Mucosa of gallbladder (tissue), 1 donor: ENCODE measurements at regions not wholly inside any gene's neighbourhood (a gene's known extent, or its start where the extent isn't known, plus 50 kb on each side); places are given as distances from the start of the nearest gene placed in this dataset.
"Not testable (repeated sequence)": the region's sequence is repeated elsewhere in the genome, so short reads cannot be mapped to it uniquely, and the experiment has no call there.

Experiments used
- DNase-seq: peaks from one replicate; pipeline ENCODE4 v3.0.0-alpha.2; 2020; ENCODE audit warnings: low spot score
- donor health status: DM: no; HTN: no; CAD: no.

- DNase-seq = no peak
Measured at GRCh38 chr4:120636120-120636630, 286.4 kb downstream of the PRDM5 start.

DNA sequence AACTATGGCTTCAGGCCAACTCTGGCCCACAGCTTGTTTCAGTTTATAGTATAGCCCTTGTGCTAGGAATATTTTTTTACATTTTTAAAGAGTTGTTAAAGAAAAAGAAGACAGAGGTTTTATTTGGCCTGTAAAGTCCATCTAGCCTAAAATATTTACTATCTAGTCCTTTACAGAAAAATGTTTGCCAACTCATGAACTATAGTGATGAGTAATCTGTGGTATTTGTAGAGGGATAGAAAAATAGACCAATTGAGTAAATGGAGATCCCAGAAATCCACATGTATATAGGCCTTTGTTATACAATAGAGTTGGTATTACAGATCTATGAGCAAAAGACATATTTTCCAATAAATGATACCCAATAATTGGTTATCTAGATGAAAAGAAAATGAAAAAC, 288.7 kb downstream of the PRDM5 start:
- no peak for DNase-seq

GRCh38 chr4:120630427-120630826, 292.1 kb downstream of the PRDM5 start:
- DNase-seq = no peak

- no peak for DNase-seq
Measured at GRCh38 chr4:120629546-120630108, 292.9 kb downstream of the PRDM5 start.

DNA sequence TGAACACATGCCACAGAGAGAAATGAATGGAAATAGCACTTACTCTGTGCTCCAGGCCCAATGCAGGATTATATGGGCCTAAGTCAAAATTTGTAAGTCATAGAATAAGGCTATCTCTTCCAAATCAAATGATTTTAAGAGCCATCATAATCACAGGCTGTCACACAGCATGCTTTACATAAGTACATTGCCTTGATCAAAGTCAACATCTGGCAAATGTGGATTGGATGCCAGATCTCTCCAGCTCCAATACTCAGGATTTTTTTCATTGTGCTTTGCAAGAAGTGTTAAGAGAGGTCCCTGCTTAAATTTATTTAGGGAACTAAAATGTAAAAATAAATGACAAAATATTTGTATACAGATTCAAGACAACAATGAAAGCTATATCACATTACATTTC, 299.9 kb downstream of the PRDM5 start:
- no peak for DNase-seq

DNA sequence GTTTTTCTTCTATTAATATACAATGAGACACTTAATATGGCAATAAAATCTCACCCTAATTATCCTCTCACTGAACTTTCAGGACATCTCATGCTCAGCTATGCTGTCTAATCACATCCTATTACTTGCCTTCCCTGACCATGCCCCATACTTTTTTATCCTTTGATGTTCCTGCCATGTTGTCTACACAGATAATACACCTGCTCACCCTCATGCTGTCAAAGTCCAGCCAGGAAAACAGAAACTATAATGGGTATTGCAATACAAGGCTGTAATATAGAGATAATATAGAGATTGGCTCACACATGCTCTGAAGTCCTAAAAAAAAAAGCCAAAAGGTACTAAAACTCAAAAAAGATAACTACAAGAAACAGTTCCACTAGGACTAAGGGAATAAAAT, 305.4 kb downstream of the PRDM5 start:
- no peak for DNase-seq

DNA sequence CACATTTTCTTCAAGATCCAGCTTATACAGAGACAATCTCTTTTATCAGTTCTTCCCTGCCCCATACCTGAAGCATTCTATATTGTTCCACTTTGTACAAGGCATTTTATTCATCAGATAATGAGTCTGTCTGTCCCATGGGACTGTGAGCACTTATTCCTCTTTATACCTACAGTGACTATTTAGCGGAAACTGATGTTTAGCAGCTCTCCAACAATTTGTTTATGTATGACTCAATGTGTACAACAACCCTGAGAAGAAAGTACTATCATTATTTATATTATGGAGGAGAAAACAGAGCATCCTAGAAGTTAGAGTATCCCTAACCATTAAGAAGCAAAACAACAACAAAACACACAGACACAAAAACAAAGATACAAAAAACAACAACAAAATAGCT, 306.5 kb downstream of the PRDM5 start:
- DNase-seq = no peak

- no peak for DNase-seq
Measured at GRCh38 chr4:120613778-120614177, 308.7 kb downstream of the PRDM5 start.

- no peak for DNase-seq
Measured at GRCh38 chr4:120611092-120611491, 311.4 kb downstream of the PRDM5 start.

DNA sequence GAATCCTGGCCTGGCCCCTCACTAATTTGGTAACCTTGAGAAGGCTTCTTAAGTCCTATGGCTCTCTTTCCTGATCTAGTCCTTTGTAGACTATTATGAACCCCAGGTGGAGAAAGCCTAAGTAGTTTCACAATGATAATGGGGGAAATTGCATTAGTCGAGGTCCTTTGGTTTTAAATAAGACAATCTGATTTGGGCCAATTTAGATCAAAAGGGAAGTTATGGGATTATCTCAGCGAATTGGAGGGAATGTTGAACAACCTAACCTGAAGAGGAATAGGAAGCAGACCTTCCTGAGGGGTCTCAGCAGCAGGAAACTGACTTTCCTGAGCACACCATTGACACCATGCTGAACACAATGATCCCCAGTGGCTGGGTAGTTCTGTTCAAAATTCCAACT, 331.5 kb downstream of the PRDM5 start:
- DNase-seq = no peak

- DNase-seq = no peak
Measured at GRCh38 chr4:120589787-120590186, 332.7 kb downstream of the PRDM5 start.

DNA sequence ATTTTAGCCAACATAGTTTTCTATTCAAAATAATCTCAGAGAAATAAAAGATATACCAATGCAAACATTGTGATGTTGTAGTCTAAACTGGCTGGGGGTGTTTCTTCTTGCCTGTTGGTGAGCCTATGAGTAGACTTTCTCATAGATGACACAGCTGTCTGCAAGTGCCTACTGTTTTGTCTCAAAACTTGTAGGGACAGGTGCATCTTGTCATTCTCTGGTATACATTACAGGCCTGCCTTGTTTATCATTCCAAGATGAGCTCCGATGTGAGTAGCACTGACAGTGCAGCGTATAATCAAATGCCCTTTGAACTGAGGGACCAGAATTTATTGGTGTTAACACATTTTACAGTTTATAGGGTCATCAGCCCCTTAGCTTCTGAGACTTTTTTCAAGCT, 353.8 kb downstream of the PRDM5 start:
- DNase-seq = no peak

GRCh38 chr4:120561648-120562047, 360.9 kb downstream of the PRDM5 start:
- no peak for DNase-seq

DNA sequence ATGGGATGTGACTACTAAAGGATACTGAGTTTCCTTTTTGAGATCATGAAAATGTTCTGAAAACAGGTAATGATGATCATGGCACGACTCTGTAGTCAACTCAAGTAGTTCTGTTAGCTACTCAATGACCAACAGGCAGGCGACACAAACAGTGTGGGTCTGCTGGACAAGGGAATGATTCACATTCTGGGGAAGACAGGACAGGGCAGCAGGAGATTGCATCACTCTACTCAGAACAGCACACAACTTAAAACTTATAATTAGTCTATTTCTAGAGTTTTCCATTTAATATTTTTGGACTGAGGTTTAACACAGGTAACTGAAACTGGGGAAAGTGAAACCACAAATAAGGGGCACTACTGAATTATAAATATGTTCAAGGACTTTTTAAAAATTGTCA, 365.2 kb downstream of the PRDM5 start:
- DNase-seq = no peak

GRCh38 chr4:120555058-120555457, 367.5 kb downstream of the PRDM5 start:
- no peak for DNase-seq

DNA sequence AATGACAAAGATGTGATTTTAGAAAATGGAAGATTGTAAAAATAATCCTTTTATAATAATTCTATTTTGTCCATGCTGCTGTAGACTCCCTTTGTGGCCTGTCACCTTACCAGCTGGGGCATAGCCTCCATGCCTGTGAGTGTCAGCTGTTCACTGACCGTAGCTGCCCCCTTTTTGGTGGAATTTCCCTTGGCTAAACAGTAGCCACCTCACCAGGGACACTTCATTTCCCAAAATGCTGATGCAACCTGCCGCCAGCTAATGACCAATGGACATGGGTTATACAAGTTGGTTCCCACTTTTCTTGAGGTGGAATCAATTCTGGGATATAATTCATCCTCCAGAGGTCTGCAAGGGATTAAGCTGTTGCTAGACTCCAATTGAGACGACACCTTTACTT, 368.4 kb downstream of the PRDM5 start:
- no peak for DNase-seq

DNA sequence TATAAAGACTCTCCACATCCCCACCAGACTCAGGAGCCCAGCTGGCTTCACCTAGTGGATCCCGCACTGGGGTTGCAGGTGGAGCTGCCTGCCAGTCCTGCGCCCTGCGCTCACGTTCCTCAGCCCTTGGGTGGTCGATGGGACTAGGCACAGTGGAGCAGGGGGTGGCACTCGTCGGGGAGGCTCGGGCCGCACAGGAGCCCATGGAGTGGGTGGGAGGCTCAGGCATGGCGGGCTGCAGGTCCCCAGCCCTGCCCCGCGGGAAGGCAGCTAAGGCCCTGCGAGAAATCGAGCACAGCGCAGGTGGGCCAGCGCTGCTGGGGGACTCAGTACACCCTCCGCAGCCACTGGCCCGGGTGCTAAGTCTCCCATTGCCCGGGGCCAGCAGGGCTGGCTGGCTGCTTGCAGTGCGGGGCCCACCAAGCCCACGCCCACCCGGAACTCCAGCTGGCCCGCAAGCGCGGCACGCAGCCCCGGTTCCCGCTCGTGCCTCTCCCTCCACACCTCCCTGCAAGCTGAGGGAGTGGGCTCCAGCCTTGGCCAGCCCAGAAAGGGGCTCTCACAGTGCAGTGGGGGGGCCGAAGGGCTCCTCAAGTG, 371.8 kb downstream of the PRDM5 start:
- DNase-seq = not testable (repeated sequence)

GRCh38 chr4:120549011-120549570, 373.4 kb downstream of the PRDM5 start:
- no peak for DNase-seq

DNA sequence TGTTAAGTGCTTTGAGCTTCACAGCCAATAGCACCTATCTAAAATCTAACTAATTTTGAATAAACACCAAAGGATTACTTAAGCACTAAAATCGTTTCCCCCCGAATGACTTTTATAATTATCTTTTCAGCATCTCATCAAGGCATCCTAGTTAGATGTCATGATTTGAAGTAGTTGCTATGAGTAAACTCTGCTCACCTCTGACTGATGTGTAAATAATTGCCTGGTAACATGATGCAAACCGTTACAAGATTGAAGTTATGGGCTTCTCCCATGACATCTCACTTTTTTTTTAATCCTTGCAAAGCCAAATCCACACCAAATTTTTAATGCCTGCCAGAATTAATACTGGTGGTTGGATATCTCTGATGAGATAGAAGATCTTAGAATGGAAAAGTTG, 377.1 kb downstream of the PRDM5 start:
- no peak for DNase-seq

- no peak for DNase-seq
Measured at GRCh38 chr4:120544838-120545237, 377.7 kb downstream of the PRDM5 start.

DNA sequence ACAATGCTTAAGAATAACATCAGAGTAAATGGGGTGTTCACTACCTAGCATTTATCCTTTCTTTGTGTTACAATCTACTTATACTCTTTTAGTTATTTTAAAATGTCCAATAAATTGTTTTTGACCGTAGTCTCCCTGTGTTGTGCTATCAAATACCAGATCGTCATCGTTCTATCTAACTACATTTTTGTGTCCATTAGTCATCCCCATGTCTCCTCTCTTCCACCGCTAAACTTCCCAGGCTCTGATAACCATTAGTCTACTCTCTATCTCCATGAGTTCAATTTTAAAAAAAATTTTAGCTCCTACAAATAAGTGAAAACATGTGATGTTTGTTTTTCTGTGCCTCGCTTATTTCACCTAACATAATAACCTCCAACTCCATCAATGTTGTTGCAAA, 381.9 kb downstream of the PRDM5 start:
- DNase-seq = no peak

GRCh38 chr4:120536884-120537283, 385.6 kb downstream of the PRDM5 start:
- DNase-seq = no peak

GRCh38 chr4:120528428-120528827, 394.1 kb downstream of the PRDM5 start:
- no peak for DNase-seq

DNA sequence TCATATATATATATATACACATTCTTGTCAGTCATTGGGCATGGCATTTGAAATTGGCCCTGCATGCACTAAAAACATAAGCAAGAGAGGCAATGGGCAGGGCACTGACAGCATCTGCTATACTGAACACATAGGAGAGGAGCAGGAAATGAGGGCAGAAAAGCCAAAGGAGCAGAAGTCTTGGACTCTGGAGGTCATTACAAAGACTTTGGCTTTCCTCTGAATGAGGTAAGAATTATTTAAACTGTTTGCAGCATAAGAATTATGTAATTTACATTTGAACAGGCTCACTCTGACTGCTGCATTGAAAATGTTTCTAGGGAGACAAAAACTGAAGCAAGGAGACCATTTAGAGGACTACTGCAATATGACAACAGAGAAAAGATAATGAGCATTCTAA, 396.5 kb downstream of the PRDM5 start:
- DNase-seq = no peak
